ENCODE measurements at regions not wholly inside any gene's neighbourhood (a gene's known extent, or its start where the extent isn't known, plus 50 kb on each side); places are given as distances from the start of the nearest gene placed in this dataset.

DNA sequence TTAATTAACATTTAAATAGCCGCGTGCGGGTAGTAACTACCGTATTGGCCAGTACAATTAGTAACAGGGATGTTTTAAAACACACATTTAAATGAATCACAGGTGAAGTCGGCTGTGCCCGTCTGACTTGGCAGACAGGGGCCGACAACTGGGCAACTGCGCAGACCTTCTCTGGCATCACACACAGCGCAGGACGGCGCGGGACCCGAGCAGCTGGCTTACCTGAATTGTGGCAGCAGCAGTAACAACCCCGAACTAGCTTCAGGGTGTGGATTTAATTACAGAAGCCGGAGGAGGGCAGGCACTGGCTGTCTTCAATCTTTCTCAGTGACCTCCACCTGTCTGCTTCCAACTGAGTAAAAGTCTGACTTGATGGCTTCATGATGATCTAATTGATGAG lies 91.7 kb downstream of the DACT2 start:
- no peak for DNase-seq

DNA sequence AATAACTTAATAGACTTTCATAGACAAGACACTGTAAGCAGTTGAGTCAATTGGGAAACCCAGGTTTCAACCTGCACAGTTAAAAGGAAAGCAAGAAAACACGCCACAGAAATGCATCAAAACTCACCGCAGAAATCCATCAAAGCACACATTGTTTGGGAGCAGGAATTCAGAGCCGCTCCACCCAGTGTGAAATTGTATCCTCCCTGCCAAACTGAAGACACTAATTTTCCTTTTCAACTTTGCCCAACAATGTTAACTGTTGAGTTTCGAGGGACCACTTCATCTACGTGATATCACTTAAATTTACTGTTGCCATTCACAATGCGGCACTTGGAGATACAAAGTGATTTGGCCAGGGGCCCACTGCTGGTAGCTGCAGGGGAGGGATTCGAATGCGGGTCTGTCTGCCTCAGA lies 92.7 kb downstream of the DACT2 start:
- DNase-seq, result no peak

DNA sequence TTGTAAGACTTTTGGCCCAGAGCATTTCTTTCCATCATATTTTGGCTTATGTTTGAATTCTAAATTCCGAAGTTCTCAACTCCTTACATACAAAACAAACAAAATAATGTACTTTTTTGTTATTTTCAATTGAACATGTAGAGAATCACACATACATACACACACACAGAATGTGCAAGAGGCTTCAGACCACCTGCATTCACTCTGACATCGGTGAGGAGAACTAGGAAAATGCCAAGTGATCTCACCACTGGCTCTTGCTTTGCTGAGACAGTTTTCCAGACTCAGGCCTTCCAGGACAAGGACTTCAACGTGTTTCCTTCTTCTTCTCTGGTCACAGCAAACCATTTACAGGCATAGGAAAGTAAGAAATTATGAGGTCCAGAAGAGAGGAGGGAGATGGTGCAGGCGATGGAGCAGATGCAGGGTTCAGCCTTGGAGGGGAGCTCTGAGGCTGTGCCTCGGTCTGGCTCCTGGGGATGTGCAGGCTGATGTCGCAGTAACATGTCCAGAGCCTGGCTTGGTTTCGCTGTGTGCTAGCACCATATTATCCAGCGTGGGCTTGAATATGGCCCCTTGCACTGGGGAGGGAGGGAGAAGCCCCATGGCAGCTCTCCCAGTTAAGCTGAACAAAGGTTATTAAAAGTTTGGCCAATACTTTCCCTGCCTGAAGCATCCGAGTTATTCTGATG lies 93.4 kb downstream of the DACT2 start:
- DNase-seq, result no peak

- no peak for DNase-seq
These were observed 94.1 kb downstream of the DACT2 start for GRCh38 chr6:168225471-168225911.

DNA sequence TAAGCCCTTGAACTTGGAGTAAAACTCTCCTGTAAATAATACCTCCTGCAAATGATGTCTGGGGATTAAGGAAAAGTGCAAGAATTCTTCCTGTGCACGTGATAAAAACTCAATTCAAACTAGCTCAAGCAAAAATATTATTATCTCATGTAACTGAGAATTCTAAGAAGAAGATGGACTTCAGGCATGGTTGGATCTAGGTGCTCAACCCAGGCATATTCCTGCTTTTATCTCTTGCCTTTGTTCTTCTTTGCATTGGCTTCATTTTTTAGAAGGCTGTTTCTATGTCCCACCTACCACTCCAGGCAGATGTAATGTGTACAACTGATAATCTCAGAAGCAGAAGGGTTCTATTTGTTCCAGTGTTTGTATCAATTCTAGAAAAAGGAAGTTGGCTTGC lies 95.8 kb downstream of the DACT2 start:
- no peak for DNase-seq

GRCh38 chr6:168223150-168223549 lies 96.4 kb downstream of the DACT2 start:
- DNase-seq, result no peak

DNA sequence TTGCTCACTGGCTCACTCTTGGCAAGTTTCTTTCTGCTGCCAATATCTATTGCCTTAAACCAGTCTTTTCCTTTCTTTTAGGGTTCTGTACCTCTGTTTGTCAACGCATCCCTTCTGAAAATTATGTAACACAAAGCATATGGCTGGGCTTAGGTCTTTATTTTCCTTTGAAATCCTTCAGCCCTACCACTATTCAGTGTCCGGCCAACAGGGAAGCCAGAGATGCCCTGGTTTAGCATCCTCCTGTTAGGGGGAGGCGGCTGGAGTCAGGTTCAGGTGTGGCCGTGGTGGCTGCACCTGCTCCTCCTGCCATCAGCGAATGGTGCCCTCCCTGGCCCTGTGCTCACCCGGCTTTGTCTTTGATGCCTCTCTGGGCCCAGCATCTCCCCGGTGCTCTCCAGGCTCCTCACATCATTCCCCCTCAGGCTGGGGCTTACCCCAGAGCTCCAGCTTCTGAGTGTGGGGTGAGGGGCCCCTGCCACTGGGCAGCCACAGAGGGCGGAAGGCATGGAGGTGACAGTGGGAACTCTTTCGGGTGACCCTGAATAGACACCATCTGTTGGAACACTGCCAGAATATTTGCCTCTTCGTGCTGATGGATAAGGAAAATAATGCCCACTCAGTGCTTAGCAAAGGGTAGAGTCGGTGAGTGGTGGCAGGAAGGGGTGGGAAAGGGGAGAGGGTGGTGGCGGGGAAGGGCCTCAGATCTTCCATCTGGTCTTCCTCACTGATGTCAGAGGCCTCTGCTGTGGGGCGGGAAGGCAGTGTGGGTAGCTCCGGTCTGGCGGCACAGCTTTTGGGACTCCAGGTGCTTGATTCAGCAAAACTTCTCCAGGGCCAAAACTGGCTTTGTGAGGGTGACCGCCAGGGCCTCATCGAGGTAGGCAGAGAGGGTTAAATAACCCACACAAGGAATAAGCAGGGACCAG lies 97.2 kb downstream of the DACT2 start:
- DNase-seq, result no peak

- no peak for DNase-seq
These were observed 98.0 kb downstream of the DACT2 start for GRCh38 chr6:168221497-168222079.

- no peak for DNase-seq
These were observed 98.6 kb downstream of the DACT2 start for GRCh38 chr6:168221000-168221399.

GRCh38 chr6:168219804-168220203 lies 99.8 kb downstream of the DACT2 start:
- no peak for DNase-seq

- DNase-seq, result no peak
These were observed 100.6 kb downstream of the DACT2 start for GRCh38 chr6:168218785-168219566.

DNA sequence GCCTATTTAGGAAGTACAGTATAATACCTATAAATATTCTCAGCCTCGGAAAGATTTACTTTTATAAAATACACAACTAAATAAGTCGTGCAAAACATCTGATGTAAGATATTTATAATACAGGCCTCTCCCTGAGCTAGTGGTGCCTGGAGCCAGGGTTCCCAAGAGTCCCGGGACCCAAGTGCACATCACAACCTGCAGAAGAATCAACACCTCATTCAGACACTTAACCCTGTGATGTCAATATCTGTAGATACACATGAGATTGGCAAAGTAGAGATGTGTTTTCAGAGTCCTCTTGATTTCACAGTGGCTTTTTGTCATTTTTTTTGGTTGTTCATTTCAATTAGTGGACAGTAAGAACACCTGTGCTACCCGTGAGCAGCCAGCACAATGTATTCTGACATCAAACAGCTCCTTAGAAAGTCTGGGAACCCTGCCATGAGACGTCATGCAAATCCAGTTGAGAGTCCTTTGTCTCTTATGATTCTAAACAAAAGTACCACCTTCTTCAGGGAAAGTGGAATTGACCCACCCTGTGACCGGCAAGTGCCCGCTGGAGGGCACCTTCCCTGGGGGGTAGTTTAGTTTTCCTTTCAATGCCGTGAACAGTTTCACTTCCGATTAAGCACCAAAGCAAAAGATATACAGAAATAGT lies 101.6 kb downstream of the DACT2 start:
- no peak for DNase-seq

GRCh38 chr6:168217216-168217879 lies 102.2 kb downstream of the DACT2 start:
- DNase-seq, result no peak

DNA sequence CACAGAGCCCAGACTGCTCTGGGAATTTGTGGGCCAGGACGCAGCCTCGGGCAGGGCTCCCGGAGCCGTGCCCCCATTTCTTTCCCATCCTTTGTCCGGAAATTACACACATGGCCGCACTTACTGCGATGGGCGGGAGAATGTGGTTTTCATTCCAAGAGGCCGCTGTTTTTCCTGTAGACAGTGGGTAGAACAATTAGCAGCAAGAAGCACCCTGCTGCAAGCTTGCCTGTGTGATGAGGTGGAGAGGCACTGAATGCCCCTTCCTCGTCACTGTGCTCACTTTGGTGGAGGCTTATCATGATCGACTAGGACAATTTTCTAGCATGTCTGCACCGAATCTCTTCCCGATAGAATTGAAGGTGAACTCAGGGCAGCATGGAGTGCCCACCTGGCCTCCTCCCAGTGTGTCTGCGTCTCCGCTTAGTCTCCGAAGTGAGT lies 102.8 kb downstream of the DACT2 start:
- DNase-seq, result no peak

DNA sequence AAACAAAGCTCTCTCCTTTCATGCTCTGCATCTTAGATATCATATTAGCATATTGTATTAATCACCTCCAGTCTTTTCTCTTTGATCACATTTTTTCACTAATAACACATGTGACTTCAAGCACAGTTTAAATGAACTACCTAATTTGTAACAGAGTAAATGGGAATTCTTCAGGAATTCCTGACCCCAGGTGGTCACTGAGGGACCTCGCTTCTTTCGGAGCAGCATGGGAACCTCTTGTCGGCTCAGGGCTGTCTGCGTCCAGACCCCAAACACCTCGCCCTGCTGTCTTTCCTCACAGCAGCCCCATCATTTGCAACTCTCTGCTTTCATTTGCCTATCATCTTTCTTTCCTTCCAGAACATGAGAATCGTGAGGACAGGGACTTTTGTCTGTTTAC lies 103.5 kb downstream of the DACT2 start:
- no peak for DNase-seq

- no peak for DNase-seq
These were observed 104.3 kb downstream of the DACT2 start for GRCh38 chr6:168215121-168215808.

DNA sequence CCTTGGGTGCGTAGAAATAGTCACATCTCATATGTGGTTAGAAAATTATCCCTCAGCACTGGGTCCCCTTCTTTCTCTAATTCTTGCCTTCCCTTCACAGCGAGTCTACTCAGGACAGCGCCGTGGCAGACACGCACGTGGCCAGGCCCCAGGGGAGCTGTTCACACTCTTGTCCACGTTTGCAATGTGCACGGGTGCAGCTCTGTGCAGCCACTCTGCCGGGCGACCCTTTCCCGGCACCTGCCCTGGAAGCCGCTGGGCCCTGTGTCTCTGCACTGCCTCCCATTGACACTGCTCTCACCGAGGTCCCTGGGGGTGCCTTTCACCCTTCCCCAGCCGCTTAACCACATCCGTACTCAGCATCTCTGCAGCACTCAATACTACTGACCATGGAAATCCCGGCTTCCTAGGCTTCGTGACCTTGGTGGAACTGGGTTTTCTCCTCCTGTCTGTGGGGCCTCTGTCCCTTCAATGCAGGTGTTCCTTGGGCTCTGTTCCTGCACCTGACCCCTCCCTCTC lies 104.9 kb downstream of the DACT2 start:
- no peak for DNase-seq

DNA sequence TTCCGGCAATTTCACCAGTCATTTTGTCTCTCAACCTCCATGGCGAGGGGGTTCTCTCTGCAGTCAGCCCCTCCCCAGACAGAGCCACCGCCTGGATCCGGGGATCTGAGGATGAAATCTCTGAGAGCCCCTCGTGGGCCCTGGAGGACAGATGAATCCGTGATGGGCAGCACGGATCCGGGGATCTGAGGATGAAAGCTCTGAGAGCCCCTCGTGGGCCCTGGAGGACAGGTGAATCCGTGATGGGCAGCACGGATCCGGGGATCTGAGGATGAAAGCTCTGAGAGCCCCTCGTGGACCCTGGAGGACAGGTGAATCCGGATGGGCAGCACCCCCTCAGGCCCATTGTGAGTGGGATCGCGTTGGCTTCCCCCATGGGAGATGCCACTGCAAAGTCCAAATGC lies 106.5 kb downstream of the DACT2 start:
- no peak for DNase-seq

DNA sequence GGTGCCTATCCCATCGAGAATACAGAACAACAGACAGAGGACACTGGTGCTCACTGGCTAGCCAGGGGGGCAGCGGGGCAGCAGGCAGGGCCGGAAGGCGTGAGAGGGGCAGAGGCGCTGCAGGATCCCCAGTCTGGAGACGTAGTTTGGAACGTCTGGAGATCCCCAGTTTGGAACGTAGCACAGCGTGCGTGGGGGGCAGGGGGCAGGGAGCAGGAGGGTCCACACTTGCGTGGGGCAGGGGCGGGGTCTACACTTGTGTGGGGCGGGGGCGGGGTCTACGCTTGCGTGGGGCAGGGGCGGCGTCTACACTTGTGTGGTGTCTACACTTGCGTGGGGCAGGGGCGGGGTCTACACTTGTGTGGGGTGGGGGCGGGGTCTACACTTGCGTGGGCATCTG lies 107.2 kb downstream of the DACT2 start:
- DNase-seq, result no peak

GRCh38 chr6:168211681-168212080 lies 107.9 kb downstream of the DACT2 start:
- no peak for DNase-seq

All from NCI-H1417 treated with DMSO at 0.1 percent for 48 hours (cell line).